NCI-H82 treated with DMSO at 0.1 percent for 48 hours (cell line): ENCODE measurements at regions not wholly inside any gene's neighbourhood (a gene's known extent, or its start where the extent isn't known, plus 50 kb on each side); places are given as distances from the start of the nearest gene placed in this dataset.
A peak's percentile ranks its signal among the peaks of the same experiment; 100 is the strongest.

Experiments used
- DNase-seq: peaks from one replicate; lab custom pipeline; 2025; ENCODE audit not compliant: unreplicated experiment; lab: John Stamatoyannopoulos, UW

DNA sequence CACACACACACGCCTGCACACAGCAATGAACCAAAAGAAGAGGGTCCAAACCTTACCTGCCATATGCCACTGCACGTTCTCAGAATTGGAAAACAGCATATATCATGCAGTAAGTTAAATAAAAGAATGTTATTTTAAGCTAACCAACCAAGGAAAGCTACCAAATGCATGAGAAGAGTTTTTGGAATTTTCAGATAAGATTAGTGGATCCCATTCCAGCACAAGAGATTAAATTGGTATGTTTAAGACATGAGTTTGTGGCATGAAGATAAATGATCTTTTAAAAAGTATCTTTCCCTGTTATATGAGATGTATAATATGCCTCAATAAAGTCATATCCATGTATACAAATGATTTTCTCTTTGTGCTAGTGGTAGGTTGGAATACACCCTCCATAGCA lies 811.4 kb downstream of the NR2F2 start:
- DNase-seq = no peak

DNA sequence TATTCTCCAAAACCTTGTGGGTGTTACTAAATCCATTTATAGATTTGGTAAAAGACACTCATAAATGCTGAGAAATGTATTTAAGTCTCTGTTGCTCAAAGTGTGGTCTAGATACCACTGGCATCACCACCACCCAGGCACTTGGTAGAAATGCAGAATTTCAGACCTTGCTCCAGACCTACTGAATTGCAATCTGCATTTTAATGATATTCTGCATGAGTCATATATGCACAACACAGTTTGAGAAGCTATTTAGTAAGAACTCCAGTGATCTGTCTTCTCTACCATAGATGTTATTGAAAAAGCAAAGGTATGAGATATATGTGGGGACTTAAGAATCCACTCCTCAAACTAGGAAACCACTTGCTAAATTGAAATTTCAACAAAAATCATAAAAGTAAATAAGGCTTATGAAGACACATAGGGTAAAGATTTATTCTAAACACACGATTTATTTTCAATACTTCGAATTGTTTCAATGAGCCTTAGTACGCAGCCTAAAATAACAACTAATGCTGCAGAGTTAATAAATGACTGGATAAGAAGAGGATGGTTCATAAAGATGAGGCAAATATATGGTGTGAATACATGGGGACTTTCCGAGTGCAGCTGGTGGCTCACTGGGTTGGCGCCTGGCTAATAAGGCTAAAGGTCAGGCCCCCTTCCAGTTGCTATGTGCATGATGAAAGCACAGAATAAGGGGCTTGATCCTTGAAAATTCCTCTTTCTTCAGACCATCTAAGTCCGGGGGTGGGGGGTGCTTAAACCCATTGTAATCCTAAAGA lies 813.3 kb downstream of the NR2F2 start:
- DNase-seq = no peak

DNA sequence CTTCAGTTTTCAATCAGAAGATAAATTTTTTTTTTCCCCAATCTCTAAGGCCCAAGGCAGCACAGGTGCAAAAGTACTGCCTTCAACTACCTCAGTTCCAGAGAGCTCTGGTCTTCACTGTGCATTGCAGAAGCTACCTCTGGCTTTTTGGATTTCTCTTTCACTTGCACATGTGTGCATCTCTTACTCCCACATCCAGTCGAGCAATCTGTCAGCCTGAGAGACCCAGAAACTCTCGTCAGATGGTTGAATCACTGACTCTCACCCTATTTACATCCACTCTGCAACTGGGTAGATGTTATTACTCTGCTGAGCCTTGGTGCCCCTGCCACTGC lies 813.8 kb downstream of the NR2F2 start:
- DNase-seq = no peak

GRCh38 chr15:97146929-97147870 lies 813.3 kb upstream of the ARRDC4 start:
- DNase-seq = no peak

GRCh38 chr15:97153356-97153965 lies 807.0 kb upstream of the ARRDC4 start:
- DNase-seq = no peak

GRCh38 chr15:97156739-97157265 lies 803.7 kb upstream of the ARRDC4 start:
- no peak for DNase-seq

- no peak for DNase-seq
Measured at GRCh38 chr15:97162805-97163495, 797.6 kb upstream of the ARRDC4 start.

- DNase-seq = no peak
Measured at GRCh38 chr15:97165205-97165604, 795.3 kb upstream of the ARRDC4 start.

DNA sequence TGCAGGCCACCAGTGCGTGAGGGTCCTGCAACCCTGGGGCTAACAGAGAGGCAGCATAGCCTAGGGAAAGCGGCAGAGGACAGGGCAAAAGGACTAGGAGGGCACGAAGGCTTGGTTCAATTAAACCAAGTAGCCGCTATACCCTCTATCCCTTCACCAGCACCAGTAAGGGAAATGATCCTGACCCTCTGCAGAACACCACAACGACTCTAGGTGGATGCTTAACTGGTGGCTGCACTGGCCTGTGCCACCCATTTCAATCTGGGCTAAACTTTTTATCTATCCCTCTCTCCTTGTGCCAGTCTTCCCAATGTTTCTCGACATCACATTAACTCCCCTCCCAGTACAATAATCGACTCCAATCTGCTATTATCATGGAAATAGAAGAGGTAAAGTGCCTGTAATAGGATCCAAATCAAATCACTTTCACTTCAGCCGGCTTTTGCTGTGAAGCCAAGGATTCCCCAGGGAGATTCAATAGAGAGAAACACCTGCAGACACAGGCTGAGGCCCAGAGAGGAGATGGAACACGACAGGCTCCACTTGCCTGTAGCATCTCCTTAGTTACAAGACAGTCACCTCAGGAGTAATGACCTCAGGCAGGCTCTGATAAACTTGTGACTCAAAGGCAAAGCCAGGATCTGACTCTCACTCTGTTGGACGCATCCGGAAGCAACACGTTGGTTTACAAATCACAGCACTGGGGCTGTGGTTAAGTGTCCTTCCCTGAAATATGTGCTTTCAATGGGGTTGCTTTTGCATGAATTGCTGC lies 791.6 kb upstream of the ARRDC4 start:
- DNase-seq = peak; percentile 14

DNA sequence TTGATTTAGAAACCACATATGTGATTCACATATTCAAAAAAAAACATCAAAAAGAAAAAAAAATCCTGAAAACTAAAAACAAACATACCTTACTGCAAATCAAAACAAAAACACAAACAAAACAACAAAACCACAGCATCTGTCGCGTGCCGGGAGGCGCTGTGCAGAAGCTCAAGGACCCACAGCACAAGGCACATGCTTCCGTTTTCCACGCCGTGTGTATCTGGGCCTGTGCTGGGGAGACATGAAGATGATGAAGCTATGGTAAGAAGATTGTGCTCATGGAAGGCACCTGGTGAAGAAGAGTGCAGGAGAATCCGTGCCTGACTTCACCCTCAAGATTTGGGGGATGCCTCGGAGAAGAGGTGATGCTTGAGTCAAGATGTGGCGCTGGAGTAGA lies 788.9 kb upstream of the ARRDC4 start:
- no peak for DNase-seq

- no peak for DNase-seq
Measured at GRCh38 chr15:97174886-97175540, 785.5 kb upstream of the ARRDC4 start.

GRCh38 chr15:97177151-97177577 lies 783.3 kb upstream of the ARRDC4 start:
- no peak for DNase-seq

- DNase-seq = no peak
Measured at GRCh38 chr15:97182581-97182980, 777.9 kb upstream of the ARRDC4 start.

GRCh38 chr15:97189162-97189780 lies 771.2 kb upstream of the ARRDC4 start:
- no peak for DNase-seq

- no peak for DNase-seq
Measured at GRCh38 chr15:97194750-97195149, 765.8 kb upstream of the ARRDC4 start.

- no peak for DNase-seq
Measured at GRCh38 chr15:97196048-97197014, 764.2 kb upstream of the ARRDC4 start.

- no peak for DNase-seq
Measured at GRCh38 chr15:97199393-97200051, 761.0 kb upstream of the ARRDC4 start.

- no peak for DNase-seq
Measured at GRCh38 chr15:97200161-97200560, 760.3 kb upstream of the ARRDC4 start.
